NT2/D1 (cell line): ENCODE measurements at regions not wholly inside any gene's neighbourhood (a gene's known extent, or its start where the extent isn't known, plus 50 kb on each side); places are given as distances from the start of the nearest gene placed in this dataset.

ENCODE experiments used
- DNase-seq: peaks from one replicate; pipeline ENCODE4 v3.0.0-alpha.2; 2011; ENCODE audit warnings: low read depth, low spot score
- H3K27me3 ChIP-seq: 2 replicates; pipeline ENCODE4 v1.6.0; 2011; ENCODE audit warnings: mild to moderate bottlenecking; ENCODE audit not compliant: insufficient read length, insufficient read depth
- H3K36me3 ChIP-seq: 2 replicates; pipeline ENCODE4 v1.6.1; 2011; ENCODE audit warnings: mild to moderate bottlenecking, low read length, mixed read lengths; ENCODE audit not compliant: insufficient read depth, insufficient read length
- H3K4me1 ChIP-seq: 2 replicates; pipeline ENCODE4 v1.5.1; 2011; ENCODE audit not compliant: insufficient read depth, insufficient read length
- H3K4me3 ChIP-seq: 2 replicates; pipeline ENCODE4 v1.5.1; 2011; ENCODE audit warnings: low read depth; ENCODE audit not compliant: insufficient read length
- H3K9ac ChIP-seq: 2 replicates; pipeline ENCODE4 v1.6.0; 2011; ENCODE audit warnings: low read depth; ENCODE audit not compliant: insufficient read length
- H3K9me3 ChIP-seq: 2 replicates; pipeline ENCODE4 v1.5.1; 2011; ENCODE audit warnings: mild to moderate bottlenecking, low read length; ENCODE audit not compliant: insufficient read depth
- SUZ12 ChIP-seq: IDR thresholded peaks from 2 replicates; pipeline ENCODE4 v1.6.1; 2011; ENCODE audit not compliant: insufficient read length, insufficient read depth; ENCODE audit errors: extremely low read depth
- YY1 ChIP-seq: IDR thresholded peaks from 2 replicates; pipeline ENCODE4 v1.6.1; 2011; ENCODE audit not compliant: insufficient read length, insufficient read depth
- ZNF274 ChIP-seq: IDR thresholded peaks from 2 replicates; pipeline ENCODE4 v1.6.1; 2011; ENCODE audit warnings: mild to moderate bottlenecking, low read depth, low read length

- no peak for TF ChIP-seq ZNF274
- TF ChIP-seq SUZ12, result no peak
- no peak for TF ChIP-seq YY1
- Histone ChIP-seq H3K4me1 (no peaks in the 10 kb centered on the region), H3K9me3 (no peaks in the 10 kb centered on the region), H3K4me3 (no peak overlapping the region), H3K36me3 (no peaks in the 10 kb centered on the region), H3K27me3 (no peaks in the 10 kb centered on the region), H3K9ac (no peak overlapping the region)
- DNase-seq, result no peak
These were observed 354.1 kb downstream of the TCERG1L start for GRCh38 chr10:130957423-130957822.

GRCh38 chr10:130958003-130958402, 353.5 kb downstream of the TCERG1L start:
- no peaks in the 10 kb centered on the region for H3K36me3 ChIP-seq
- no peaks in the 10 kb centered on the region for H3K4me1 ChIP-seq
- no peak overlapping the region for H3K9ac ChIP-seq
- H3K27me3 ChIP-seq, result no peaks in the 10 kb centered on the region
- no peak overlapping the region for H3K4me3 ChIP-seq
- H3K9me3 ChIP-seq, result no peaks in the 10 kb centered on the region
- no peak for TF ChIP-seq SUZ12
- TF ChIP-seq ZNF274, result no peak
- TF ChIP-seq YY1, result no peak
- DNase-seq, result no peak

- no peaks in the 10 kb centered on the region for H3K36me3 ChIP-seq
- H3K4me1 ChIP-seq, result no peaks in the 10 kb centered on the region
- H3K4me3 ChIP-seq, result no peak overlapping the region
- DNase-seq, result no peak
- H3K9ac ChIP-seq, result no peak overlapping the region
- no peaks in the 10 kb centered on the region for H3K9me3 ChIP-seq
- no peaks in the 10 kb centered on the region for H3K27me3 ChIP-seq
- no peak for TF ChIP-seq YY1
- no peak for TF ChIP-seq ZNF274
- TF ChIP-seq SUZ12, result no peak
These were observed 352.4 kb downstream of the TCERG1L start for GRCh38 chr10:130958981-130959751.

- no peak for DNase-seq
- Histone ChIP-seq H3K4me1 (no peaks in the 10 kb centered on the region), H3K9ac (no peak overlapping the region), H3K27me3 (no peaks in the 10 kb centered on the region), H3K36me3 (no peaks in the 10 kb centered on the region), H3K9me3 (no peaks in the 10 kb centered on the region), H3K4me3 (no peak overlapping the region)
- TF ChIP-seq YY1, result no peak
- no peak for TF ChIP-seq ZNF274
- TF ChIP-seq SUZ12, result no peak
These were observed 351.7 kb downstream of the TCERG1L start for GRCh38 chr10:130959752-130960195.

GRCh38 chr10:130960531-130960930, 351.0 kb downstream of the TCERG1L start:
- DNase-seq, result no peak
- Histone ChIP-seq H3K4me3 (no peak overlapping the region), H3K27me3 (no peaks in the 10 kb centered on the region), H3K9ac (no peak overlapping the region), H3K4me1 (no peaks in the 10 kb centered on the region), H3K36me3 (no peaks in the 10 kb centered on the region), H3K9me3 (no peaks in the 10 kb centered on the region)
- TF ChIP-seq ZNF274 (no peak), YY1 (no peak), SUZ12 (no peak)

GRCh38 chr10:130961506-130962239, 349.8 kb downstream of the TCERG1L start:
- H3K9me3 ChIP-seq, result no peaks in the 10 kb centered on the region
- H3K4me1 ChIP-seq, result no peaks in the 10 kb centered on the region
- DNase-seq, result no peak
- H3K27me3 ChIP-seq, result no peaks in the 10 kb centered on the region
- no peak overlapping the region for H3K9ac ChIP-seq
- H3K4me3 ChIP-seq, result no peak overlapping the region
- H3K36me3 ChIP-seq, result no peaks in the 10 kb centered on the region
- TF ChIP-seq YY1, result no peak
- no peak for TF ChIP-seq SUZ12
- TF ChIP-seq ZNF274, result no peak

GRCh38 chr10:130962240-130963051, 349.1 kb downstream of the TCERG1L start:
- Histone ChIP-seq H3K36me3 (no peaks in the 10 kb centered on the region), H3K9me3 (no peaks in the 10 kb centered on the region), H3K27me3 (no peaks in the 10 kb centered on the region), H3K4me3 (no peak overlapping the region), H3K4me1 (no peaks in the 10 kb centered on the region), H3K9ac (no peak overlapping the region)
- no peak for DNase-seq
- TF ChIP-seq SUZ12 (no peak), ZNF274 (no peak)
